Vagina (tissue), 2 donors: ENCODE measurements at regions not wholly inside any gene's neighbourhood (a gene's known extent, or its start where the extent isn't known, plus 50 kb on each side); places are given as distances from the start of the nearest gene placed in this dataset.

Experiments
- CTCF ChIP-seq, 3 experiments: fragments of 450-650 bp in 2 of 3; fragments of 200-600 bp in 1 of 3; sonication (generic) in 1 of 3; IDR thresholded peaks; one replicate each; pipeline ENCODE4 v1.5.1; 2017 to 2019; ENCODE audit warnings: antibody characterized with exemption in 3 of 3, mild to moderate bottlenecking in 2 of 3, moderate library complexity in 2 of 3
- POLR2A ChIP-seq, 2 donors: fragments of 450-650 bp; IDR thresholded peaks; one replicate each; pipeline ENCODE4 v1.6.1; 2017; ENCODE audit warnings: antibody characterized with exemption in 2 of 2, mild to moderate bottlenecking in 2 of 2, moderate library complexity in 2 of 2

GRCh38 chr2:156935616-156936015 lies 321.9 kb upstream of the GALNT5 start:
- TF ChIP-seq CTCF (IDR thresholded peaks at IDR 0.05) (no peak), POLR2A (IDR thresholded peaks at IDR 0.05) (no peak)
